ENCODE measurements at regions not wholly inside any gene's neighbourhood (a gene's known extent, or its start where the extent isn't known, plus 50 kb on each side); places are given as distances from the start of the nearest gene placed in this dataset.

DNA sequence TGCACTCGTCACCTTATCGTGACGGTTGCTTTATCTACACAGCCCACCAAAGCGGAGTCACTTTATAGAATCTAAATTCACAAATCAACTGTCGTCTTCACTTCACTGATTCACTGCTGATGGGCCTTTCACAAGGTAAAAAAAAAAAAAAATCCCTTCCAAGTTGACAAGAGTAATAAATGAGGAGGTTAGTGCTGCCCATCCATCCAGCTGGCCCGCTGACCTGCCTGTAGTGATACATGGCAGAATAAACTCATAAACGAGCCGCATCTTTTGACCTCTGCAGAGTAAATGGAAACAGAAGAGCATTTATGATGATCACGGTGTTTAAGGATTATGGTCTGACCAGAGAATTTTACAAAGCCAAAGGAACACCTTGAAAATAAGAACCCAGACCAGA lies 227.3 kb upstream of the IRX5 start:
- no peak overlapping the region for H3K27ac ChIP-seq (ENCODE audit: low read depth, low read length)

DNA sequence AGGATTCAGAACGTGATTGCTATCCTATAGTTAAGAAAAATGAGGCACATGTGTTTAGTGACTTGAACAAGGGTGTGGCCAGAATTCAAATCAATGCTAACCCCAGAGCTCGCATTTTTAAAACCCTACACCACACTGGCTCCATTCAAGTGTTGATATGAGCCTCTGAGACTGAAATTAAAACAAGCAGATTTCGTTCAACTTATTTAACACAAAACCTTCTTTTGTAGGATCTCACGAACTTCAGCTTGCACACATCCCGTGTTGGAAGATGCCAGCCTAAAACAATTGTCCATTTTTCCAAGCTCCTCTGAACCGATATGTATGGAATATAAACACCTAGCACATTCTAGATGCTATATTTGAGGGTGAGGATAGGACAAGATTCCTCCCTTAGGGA lies 231.0 kb upstream of the IRX5 start:
- Histone ChIP-seq H3K4me3 (ENCODE audit: low read depth, low read length) (no peak overlapping the region), H3K9ac (ENCODE audit: low read length) (no peak overlapping the region), H3K36me3 (ENCODE audit: control insufficient read depth, insufficient read depth, low read length) (no peaks in the 10 kb centered on the region), H3K27ac (ENCODE audit: low read depth, low read length) (no peak overlapping the region), H3K9me3 (ENCODE audit: control insufficient read depth, insufficient read depth, low read depth, low read length) (no peaks in the 10 kb centered on the region; the same call in 1 of the 2 replicates), H3K4me1 (ENCODE audit: control insufficient read depth, insufficient read depth, low read length) (no peaks in the 10 kb centered on the region), H3K27me3 (ENCODE audit: control insufficient read depth, insufficient read depth, low read length) (no peaks in the 10 kb centered on the region)

More for the DNA sequence above, 227.3 kb upstream of the IRX5 start:
- Histone ChIP-seq H3K27me3 (ENCODE audit: control insufficient read depth, insufficient read depth, low read length) (no peaks in the 10 kb centered on the region), H3K4me1 (ENCODE audit: control insufficient read depth, insufficient read depth, low read length) (no peaks in the 10 kb centered on the region), H3K9me3 (ENCODE audit: control insufficient read depth, insufficient read depth, low read depth, low read length) (no peaks in the 10 kb centered on the region; the same call in 1 of the 2 replicates), H3K4me3 (ENCODE audit: low read depth, low read length) (no peak overlapping the region), H3K36me3 (ENCODE audit: control insufficient read depth, insufficient read depth, low read length) (no peaks in the 10 kb centered on the region), H3K9ac (ENCODE audit: low read length) (no peak overlapping the region)

DNA sequence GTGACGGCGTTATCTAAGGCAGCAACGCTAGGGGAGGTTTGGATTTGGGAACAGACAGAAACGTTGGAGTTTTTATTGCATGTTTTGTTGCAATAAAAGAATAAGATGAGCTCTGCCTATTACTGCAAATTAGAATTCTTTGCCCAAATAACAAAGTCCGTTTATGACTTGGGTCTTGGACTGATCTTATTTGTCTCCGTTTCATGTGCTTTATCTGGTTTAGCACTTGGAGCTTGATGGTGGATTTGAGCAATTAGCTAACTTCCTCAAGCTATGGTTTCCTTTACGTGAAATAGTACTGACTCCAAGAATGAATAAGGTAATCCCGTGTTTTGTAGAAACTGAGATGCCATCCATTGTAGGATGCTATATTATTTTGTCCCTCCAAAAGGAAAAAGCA lies 233.0 kb upstream of the IRX5 start:
- Histone ChIP-seq H3K27me3 (ENCODE audit: control insufficient read depth, insufficient read depth, low read length) (no peaks in the 10 kb centered on the region), H3K9ac (ENCODE audit: low read length) (no peak overlapping the region), H3K36me3 (ENCODE audit: control insufficient read depth, insufficient read depth, low read length) (no peaks in the 10 kb centered on the region), H3K27ac (ENCODE audit: low read depth, low read length) (no peak overlapping the region), H3K9me3 (ENCODE audit: control insufficient read depth, insufficient read depth, low read depth, low read length) (no peaks in the 10 kb centered on the region; the same call in 1 of the 2 replicates), H3K4me1 (ENCODE audit: control insufficient read depth, insufficient read depth, low read length) (no peaks in the 10 kb centered on the region), H3K4me3 (ENCODE audit: low read depth, low read length) (no peak overlapping the region)

- Histone ChIP-seq H3K27ac (ENCODE audit: low read depth, low read length) (no peak overlapping the region), H3K9ac (ENCODE audit: low read length) (no peak overlapping the region), H3K4me3 (ENCODE audit: low read depth, low read length) (no peak overlapping the region), H3K36me3 (ENCODE audit: control insufficient read depth, insufficient read depth, low read length) (no peaks in the 10 kb centered on the region), H3K27me3 (ENCODE audit: control insufficient read depth, insufficient read depth, low read length) (no peaks in the 10 kb centered on the region), H3K4me1 (ENCODE audit: control insufficient read depth, insufficient read depth, low read length) (no peaks in the 10 kb centered on the region), H3K9me3 (ENCODE audit: control insufficient read depth, insufficient read depth, low read depth, low read length) (no peaks in the 10 kb centered on the region; the same call in 1 of the 2 replicates)
These were observed 233.7 kb upstream of the IRX5 start for GRCh38 chr16:54696970-54697369.

DNA sequence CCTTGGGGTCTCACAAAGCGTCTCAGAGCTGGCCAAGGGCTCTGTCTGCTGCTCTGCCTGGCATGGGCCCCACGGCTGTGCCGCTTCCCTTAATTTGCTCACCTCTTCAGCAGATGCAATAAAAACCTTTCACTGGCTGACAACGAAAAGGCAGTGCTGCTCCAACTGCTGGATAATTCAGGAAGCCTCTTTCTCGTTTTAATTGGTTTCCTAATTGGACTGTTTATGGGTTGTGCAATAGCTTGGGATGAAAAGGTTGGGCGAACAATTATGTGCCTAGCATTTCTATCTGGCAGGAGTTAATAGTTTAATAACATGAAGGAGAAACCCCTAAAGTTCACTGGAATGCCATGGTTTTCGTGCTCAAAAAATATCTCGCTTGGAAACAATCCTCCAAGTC lies 234.1 kb upstream of the IRX5 start:
- Histone ChIP-seq H3K4me1 (ENCODE audit: control insufficient read depth, insufficient read depth, low read length) (no peaks in the 10 kb centered on the region), H3K27ac (ENCODE audit: low read depth, low read length) (no peak overlapping the region), H3K9me3 (ENCODE audit: control insufficient read depth, insufficient read depth, low read depth, low read length) (no peaks in the 10 kb centered on the region; the same call in 1 of the 2 replicates), H3K4me3 (ENCODE audit: low read depth, low read length) (no peak overlapping the region), H3K27me3 (ENCODE audit: control insufficient read depth, insufficient read depth, low read length) (no peaks in the 10 kb centered on the region), H3K9ac (ENCODE audit: low read length) (no peak overlapping the region), H3K36me3 (ENCODE audit: control insufficient read depth, insufficient read depth, low read length) (no peaks in the 10 kb centered on the region)

DNA sequence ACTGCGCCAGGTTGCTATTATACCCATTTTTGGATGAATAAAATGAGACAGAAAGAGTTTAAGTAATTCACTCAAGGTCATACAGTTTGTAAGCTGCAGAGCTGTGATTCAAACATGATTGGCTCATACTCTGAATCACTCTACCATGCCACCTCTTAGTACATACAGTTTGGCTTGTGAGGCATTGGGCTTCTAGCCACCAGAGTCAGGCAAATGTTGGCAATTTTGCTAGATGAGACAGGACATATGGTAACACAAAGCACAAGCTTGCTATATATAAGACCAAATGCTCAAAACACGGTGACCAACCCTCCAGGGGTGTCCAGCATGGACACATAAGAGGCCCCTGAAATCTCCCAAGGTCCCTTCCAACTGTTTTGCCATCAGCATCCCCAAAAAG lies 236.0 kb upstream of the IRX5 start:
- Histone ChIP-seq H3K36me3 (ENCODE audit: control insufficient read depth, insufficient read depth, low read length) (no peaks in the 10 kb centered on the region), H3K27me3 (ENCODE audit: control insufficient read depth, insufficient read depth, low read length) (no peaks in the 10 kb centered on the region), H3K9ac (ENCODE audit: low read length) (no peak overlapping the region), H3K27ac (ENCODE audit: low read depth, low read length) (no peak overlapping the region), H3K4me3 (ENCODE audit: low read depth, low read length) (no peak overlapping the region), H3K9me3 (ENCODE audit: control insufficient read depth, insufficient read depth, low read depth, low read length) (no peaks in the 10 kb centered on the region), H3K4me1 (ENCODE audit: control insufficient read depth, insufficient read depth, low read length) (peaks cover under 1% of the 10 kb centered on the region; the same call in 1 of the 2 replicates)

DNA sequence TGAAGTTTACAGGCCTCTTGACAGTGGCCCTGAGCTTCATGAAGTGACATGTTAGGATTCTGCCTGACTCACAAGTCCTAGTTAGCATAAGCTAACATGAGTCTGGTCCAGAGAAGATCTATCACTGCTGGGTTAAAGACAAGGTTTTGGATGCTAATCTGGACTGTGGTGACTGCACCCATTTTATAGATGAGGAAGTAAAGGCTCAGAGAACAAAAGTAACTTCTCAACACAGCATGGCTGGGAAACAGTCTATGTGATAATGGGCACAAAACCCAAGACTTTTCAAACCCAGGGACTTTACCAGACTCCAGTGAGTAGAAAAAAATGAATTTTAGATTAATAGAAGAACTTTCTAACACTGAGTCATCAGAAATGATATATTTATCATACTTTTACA lies 236.8 kb upstream of the IRX5 start:
- Histone ChIP-seq H3K4me1 (ENCODE audit: control insufficient read depth, insufficient read depth, low read length) (peaks cover 5% of the 10 kb centered on the region; the same call in 1 of the 2 replicates), H3K9ac (ENCODE audit: low read length) (no peak overlapping the region), H3K36me3 (ENCODE audit: control insufficient read depth, insufficient read depth, low read length) (no peaks in the 10 kb centered on the region), H3K27ac (ENCODE audit: low read depth, low read length) (no peak overlapping the region), H3K4me3 (ENCODE audit: low read depth, low read length) (no peak overlapping the region), H3K9me3 (ENCODE audit: control insufficient read depth, insufficient read depth, low read depth, low read length) (no peaks in the 10 kb centered on the region), H3K27me3 (ENCODE audit: control insufficient read depth, insufficient read depth, low read length) (no peaks in the 10 kb centered on the region)

DNA sequence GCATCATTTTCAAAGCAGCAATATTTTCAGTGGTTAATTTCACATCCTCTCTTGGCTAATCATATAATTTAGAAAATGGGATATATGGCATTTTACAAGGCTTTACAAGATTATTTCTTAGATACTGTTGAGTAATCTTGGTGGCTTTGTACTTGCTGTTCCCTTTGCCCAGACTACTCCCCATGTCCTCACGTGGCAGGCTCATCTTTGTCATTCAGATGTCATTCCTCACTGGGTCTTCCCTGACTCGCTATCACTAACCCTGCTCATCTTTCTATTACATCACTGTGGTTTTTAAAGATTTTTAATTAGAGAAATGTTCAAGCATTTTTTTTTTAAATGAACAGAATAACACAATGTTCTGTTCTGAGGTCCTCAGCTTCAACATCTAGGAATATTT lies 240.0 kb upstream of the IRX5 start:
- H3K4me3 ChIP-seq (ENCODE audit: low read depth, low read length): no peak overlapping the region
- H3K9me3 ChIP-seq (ENCODE audit: control insufficient read depth, insufficient read depth, low read depth, low read length): no peaks in the 10 kb centered on the region
- peaks cover 5% of the 10 kb centered on the region; the same call in 1 of the 2 replicates for H3K4me1 ChIP-seq (ENCODE audit: control insufficient read depth, insufficient read depth, low read length)
- H3K9ac ChIP-seq (ENCODE audit: low read length): no peak overlapping the region
- peaks cover 4% of the 10 kb centered on the region; the same call in 1 of the 2 replicates for H3K27me3 ChIP-seq (ENCODE audit: control insufficient read depth, insufficient read depth, low read length)
- H3K27ac ChIP-seq (ENCODE audit: low read depth, low read length): no peak overlapping the region
- no peaks in the 10 kb centered on the region for H3K36me3 ChIP-seq (ENCODE audit: control insufficient read depth, insufficient read depth, low read length)

DNA sequence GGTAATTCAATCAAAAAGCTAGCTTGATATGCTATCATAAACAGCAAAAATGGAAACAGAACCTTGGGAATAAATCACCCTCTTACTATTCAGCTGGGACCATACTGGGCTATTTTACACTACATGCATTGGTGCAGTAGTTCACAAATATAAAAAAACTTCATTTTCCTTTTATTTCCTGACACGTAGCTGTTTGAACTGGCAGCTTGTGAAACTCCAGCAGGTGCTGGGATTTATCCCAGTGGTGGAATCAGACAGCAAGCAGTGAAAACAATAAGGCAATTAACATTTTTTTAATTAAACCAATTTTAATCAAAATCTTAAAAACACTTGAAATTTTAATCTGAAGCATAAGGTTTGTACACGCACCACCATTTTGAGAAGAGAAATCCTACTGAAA lies 240.4 kb upstream of the IRX5 start:
- no peaks in the 10 kb centered on the region for H3K36me3 ChIP-seq (ENCODE audit: control insufficient read depth, insufficient read depth, low read length)
- peaks cover 8% of the 10 kb centered on the region; the same call in 1 of the 2 replicates for H3K27me3 ChIP-seq (ENCODE audit: control insufficient read depth, insufficient read depth, low read length)
- no peak overlapping the region for H3K4me3 ChIP-seq (ENCODE audit: low read depth, low read length)
- no peak overlapping the region for H3K9ac ChIP-seq (ENCODE audit: low read length)
- peaks cover 5% of the 10 kb centered on the region; the same call in 1 of the 2 replicates for H3K4me1 ChIP-seq (ENCODE audit: control insufficient read depth, insufficient read depth, low read length)
- H3K9me3 ChIP-seq (ENCODE audit: control insufficient read depth, insufficient read depth, low read depth, low read length): no peaks in the 10 kb centered on the region
- H3K27ac ChIP-seq (ENCODE audit: low read depth, low read length): no peak overlapping the region

- H3K4me3 ChIP-seq (ENCODE audit: low read depth, low read length): no peak overlapping the region
- no peak overlapping the region for H3K27ac ChIP-seq (ENCODE audit: low read depth, low read length)
- H3K9ac ChIP-seq (ENCODE audit: low read length): no peak overlapping the region
- H3K36me3 ChIP-seq (ENCODE audit: control insufficient read depth, insufficient read depth, low read length): no peaks in the 10 kb centered on the region
- H3K4me1 ChIP-seq (ENCODE audit: control insufficient read depth, insufficient read depth, low read length): peaks cover 5% of the 10 kb centered on the region; the same call in 1 of the 2 replicates
- H3K27me3 ChIP-seq (ENCODE audit: control insufficient read depth, insufficient read depth, low read length): peaks cover 18% of the 10 kb centered on the region
- H3K9me3 ChIP-seq (ENCODE audit: control insufficient read depth, insufficient read depth, low read depth, low read length): no peaks in the 10 kb centered on the region
These were observed 241.4 kb upstream of the IRX5 start for GRCh38 chr16:54689072-54689865.

DNA sequence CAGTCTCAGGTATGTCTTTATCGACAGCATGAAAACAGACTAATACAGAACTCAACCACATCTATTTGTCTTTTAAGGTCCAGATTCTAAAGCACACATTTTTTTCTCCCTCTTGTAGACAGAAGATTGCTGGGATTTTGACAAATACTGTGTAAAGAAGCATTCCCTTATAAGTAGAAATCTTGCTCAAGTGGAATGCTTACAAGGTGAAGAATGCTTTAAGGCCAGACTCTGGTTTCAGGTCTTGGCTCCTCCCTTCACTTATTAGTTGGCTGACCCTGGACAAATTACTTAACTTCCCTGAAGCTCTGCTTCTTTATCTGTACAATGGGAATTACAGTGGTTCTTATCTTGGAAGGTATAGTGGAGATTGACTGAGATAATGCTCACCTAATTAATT lies 242.3 kb upstream of the IRX5 start:
- Histone ChIP-seq H3K36me3 (ENCODE audit: control insufficient read depth, insufficient read depth, low read length) (no peaks in the 10 kb centered on the region), H3K9ac (ENCODE audit: low read length) (no peak overlapping the region), H3K27ac (ENCODE audit: low read depth, low read length) (no peak overlapping the region), H3K27me3 (ENCODE audit: control insufficient read depth, insufficient read depth, low read length) (peaks cover 25% of the 10 kb centered on the region), H3K4me3 (ENCODE audit: low read depth, low read length) (no peak overlapping the region), H3K4me1 (ENCODE audit: control insufficient read depth, insufficient read depth, low read length) (peaks cover 5% of the 10 kb centered on the region; the same call in 1 of the 2 replicates), H3K9me3 (ENCODE audit: control insufficient read depth, insufficient read depth, low read depth, low read length) (no peaks in the 10 kb centered on the region)

All from HUES6 (cell line).